ENCODE measurements at regions not wholly inside any gene's neighbourhood (a gene's known extent, or its start where the extent isn't known, plus 50 kb on each side); places are given as distances from the start of the nearest gene placed in this dataset.

- DNase-seq: no peak
- in situ Hi-C loops (cut with MboI; ENCODE audit: low pct_unique_long_range_greater_than_20kb, low sequenced_read_pairs): no loop called here
Observed at GRCh38 chr4:115294717-115295116, 181.3 kb upstream of the NDST4 start.

GRCh38 chr4:115293093-115293462 lies 179.7 kb upstream of the NDST4 start:
- DNase-seq: no peak
- in situ Hi-C loops (cut with MboI; ENCODE audit: low pct_unique_long_range_greater_than_20kb, low sequenced_read_pairs): no loop called here

GRCh38 chr4:115292320-115293092 lies 179.1 kb upstream of the NDST4 start:
- in situ Hi-C loops (cut with MboI; ENCODE audit: low pct_unique_long_range_greater_than_20kb, low sequenced_read_pairs): no loop called here
- peak; percentile 56 for DNase-seq

- no peak for DNase-seq
- in situ Hi-C loops (cut with MboI; ENCODE audit: low pct_unique_long_range_greater_than_20kb, low sequenced_read_pairs): no loop called here
Observed at GRCh38 chr4:115287426-115287825, 174.0 kb upstream of the NDST4 start.

GRCh38 chr4:115279330-115279729 lies 165.9 kb upstream of the NDST4 start:
- in situ Hi-C loops (cut with MboI; ENCODE audit: low pct_unique_long_range_greater_than_20kb, low sequenced_read_pairs): no loop called here
- DNase-seq: peak; percentile 66

GRCh38 chr4:115278830-115279229 lies 165.4 kb upstream of the NDST4 start:
- no peak for DNase-seq
- in situ Hi-C loops (cut with MboI; ENCODE audit: low pct_unique_long_range_greater_than_20kb, low sequenced_read_pairs): no loop called here

GRCh38 chr4:115275615-115276014 lies 162.2 kb upstream of the NDST4 start:
- peak; percentile 40 for DNase-seq
- in situ Hi-C loops (cut with MboI; ENCODE audit: low pct_unique_long_range_greater_than_20kb, low sequenced_read_pairs): no loop called here

GRCh38 chr4:115274545-115274944 lies 161.1 kb upstream of the NDST4 start:
- in situ Hi-C loops (cut with MboI; ENCODE audit: low pct_unique_long_range_greater_than_20kb, low sequenced_read_pairs): no loop called here
- peak; percentile 70 for DNase-seq

GRCh38 chr4:115272594-115272993 lies 159.2 kb upstream of the NDST4 start:
- DNase-seq: no peak
- in situ Hi-C loops (cut with MboI; ENCODE audit: low pct_unique_long_range_greater_than_20kb, low sequenced_read_pairs): no loop called here

GRCh38 chr4:115272185-115272584 lies 158.8 kb upstream of the NDST4 start:
- no peak for DNase-seq
- in situ Hi-C loops (cut with MboI; ENCODE audit: low pct_unique_long_range_greater_than_20kb, low sequenced_read_pairs): no loop called here

- in situ Hi-C loops (cut with MboI; ENCODE audit: low pct_unique_long_range_greater_than_20kb, low sequenced_read_pairs): no loop called here
- no peak for DNase-seq
Observed at GRCh38 chr4:115260195-115260594, 146.8 kb upstream of the NDST4 start.

- peak; percentile 14 for DNase-seq
- in situ Hi-C loops (cut with MboI; ENCODE audit: low pct_unique_long_range_greater_than_20kb, low sequenced_read_pairs): no loop called here
Observed at GRCh38 chr4:115259642-115260041, 146.2 kb upstream of the NDST4 start.

GRCh38 chr4:115249808-115250207 lies 136.4 kb upstream of the NDST4 start:
- in situ Hi-C loops (cut with MboI; ENCODE audit: low pct_unique_long_range_greater_than_20kb, low sequenced_read_pairs): no loop called here
- DNase-seq: no peak

GRCh38 chr4:115234405-115235093 lies 121.1 kb upstream of the NDST4 start:
- DNase-seq: peak; percentile 72
- in situ Hi-C loops (cut with MboI; ENCODE audit: low pct_unique_long_range_greater_than_20kb, low sequenced_read_pairs): no loop called here

GRCh38 chr4:115233600-115233999 lies 120.2 kb upstream of the NDST4 start:
- in situ Hi-C loops (cut with MboI; ENCODE audit: low pct_unique_long_range_greater_than_20kb, low sequenced_read_pairs): no loop called here

GRCh38 chr4:115229873-115230272 lies 116.5 kb upstream of the NDST4 start:
- no peak for DNase-seq
- in situ Hi-C loops (cut with MboI; ENCODE audit: low pct_unique_long_range_greater_than_20kb, low sequenced_read_pairs): no loop called here

More at GRCh38 chr4:115233600-115233999, 120.2 kb upstream of the NDST4 start:
- DNase-seq: no peak

GRCh38 chr4:115228851-115229250 lies 115.4 kb upstream of the NDST4 start:
- no peak for DNase-seq
- in situ Hi-C loops (cut with MboI; ENCODE audit: low pct_unique_long_range_greater_than_20kb, low sequenced_read_pairs): no loop called here

- in situ Hi-C loops (cut with MboI; ENCODE audit: low pct_unique_long_range_greater_than_20kb, low sequenced_read_pairs): no loop called here
- DNase-seq: no peak
Observed at GRCh38 chr4:115222061-115222460, 108.6 kb upstream of the NDST4 start.

GRCh38 chr4:115219862-115220261 lies 106.4 kb upstream of the NDST4 start:
- no peak for DNase-seq
- in situ Hi-C loops (cut with MboI; ENCODE audit: low pct_unique_long_range_greater_than_20kb, low sequenced_read_pairs): no loop called here

GRCh38 chr4:115219315-115219860 lies 106.0 kb upstream of the NDST4 start:
- DNase-seq: no peak

More at GRCh38 chr4:115219315-115219860, 106.0 kb upstream of the NDST4 start:
- in situ Hi-C loops (cut with MboI; ENCODE audit: low pct_unique_long_range_greater_than_20kb, low sequenced_read_pairs): no loop called here
